ENCODE measurements at regions not wholly inside any gene's neighbourhood (a gene's known extent, or its start where the extent isn't known, plus 50 kb on each side); places are given as distances from the start of the nearest gene placed in this dataset.

DNA sequence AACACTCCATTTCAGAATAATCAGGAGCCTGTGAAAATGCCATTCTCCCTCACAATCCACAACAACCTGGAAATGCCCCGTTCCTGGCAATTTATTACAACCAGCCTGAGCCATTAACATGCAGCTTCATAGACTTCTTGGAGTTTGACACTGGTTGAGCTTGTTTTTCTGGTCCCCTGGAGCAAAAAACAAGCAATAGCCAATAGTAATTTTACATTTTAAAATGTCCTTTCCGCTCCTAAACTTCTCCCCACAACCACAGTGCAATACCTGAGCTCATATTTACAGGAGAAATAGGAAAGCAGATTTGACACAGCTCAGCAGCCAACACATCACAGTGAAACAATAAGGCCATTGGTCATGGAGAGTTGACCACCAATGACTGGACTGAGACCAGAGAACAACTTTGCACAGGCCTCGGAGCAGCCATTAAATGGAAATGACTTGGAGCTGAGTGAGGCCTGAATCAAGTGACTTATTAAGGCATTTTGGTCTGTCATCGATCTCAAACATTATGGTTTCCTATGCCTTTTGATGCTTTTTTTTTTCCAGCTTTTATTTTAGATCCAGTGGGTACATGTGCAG lies 73.0 kb downstream of the ENC1 start:
- TF ChIP-seq, protein P1, sequence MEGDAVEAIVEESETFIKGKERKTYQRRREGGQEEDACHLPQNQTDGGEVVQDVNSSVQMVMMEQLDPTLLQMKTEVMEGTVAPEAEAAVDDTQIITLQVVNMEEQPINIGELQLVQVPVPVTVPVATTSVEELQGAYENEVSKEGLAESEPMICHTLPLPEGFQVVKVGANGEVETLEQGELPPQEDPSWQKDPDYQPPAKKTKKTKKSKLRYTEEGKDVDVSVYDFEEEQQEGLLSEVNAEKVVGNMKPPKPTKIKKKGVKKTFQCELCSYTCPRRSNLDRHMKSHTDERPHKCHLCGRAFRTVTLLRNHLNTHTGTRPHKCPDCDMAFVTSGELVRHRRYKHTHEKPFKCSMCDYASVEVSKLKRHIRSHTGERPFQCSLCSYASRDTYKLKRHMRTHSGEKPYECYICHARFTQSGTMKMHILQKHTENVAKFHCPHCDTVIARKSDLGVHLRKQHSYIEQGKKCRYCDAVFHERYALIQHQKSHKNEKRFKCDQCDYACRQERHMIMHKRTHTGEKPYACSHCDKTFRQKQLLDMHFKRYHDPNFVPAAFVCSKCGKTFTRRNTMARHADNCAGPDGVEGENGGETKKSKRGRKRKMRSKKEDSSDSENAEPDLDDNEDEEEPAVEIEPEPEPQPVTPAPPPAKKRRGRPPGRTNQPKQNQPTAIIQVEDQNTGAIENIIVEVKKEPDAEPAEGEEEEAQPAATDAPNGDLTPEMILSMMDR (IDR thresholded peaks at IDR 0.05), result no peak
- TF ChIP-seq POLR2A (IDR thresholded peaks at IDR 0.05), result no peak
